ENCODE measurements at regions not wholly inside any gene's neighbourhood (a gene's known extent, or its start where the extent isn't known, plus 50 kb on each side); places are given as distances from the start of the nearest gene placed in this dataset.

DNA sequence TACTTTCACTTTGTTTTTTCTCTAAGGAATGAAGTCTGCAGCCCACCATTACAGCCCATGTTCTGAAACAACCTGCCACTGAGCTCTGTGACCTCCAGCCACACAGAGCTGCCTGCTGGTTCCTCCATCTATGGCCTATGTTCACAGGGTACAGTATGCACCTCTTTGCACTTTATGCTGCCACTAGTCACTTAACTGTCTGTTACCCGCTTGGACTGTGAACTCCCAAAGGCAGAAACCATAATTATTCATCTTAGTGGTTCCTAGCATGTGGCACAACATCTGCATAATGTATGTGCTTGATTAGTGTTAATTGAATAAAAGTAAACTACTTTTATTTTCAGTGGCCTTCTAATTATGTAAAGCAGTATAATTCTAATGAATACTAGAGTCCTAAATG is 95.5 kb upstream of the BET1 start:
- no peak for TF ChIP-seq CTCF (IDR thresholded peaks at IDR 0.05; ENCODE audit: insufficient read depth, low read depth, low read length, missing control alignments)
- no peak for DNase-seq (ENCODE audit: low read depth)
- no peak overlapping the region for H3K4me3 ChIP-seq (ENCODE audit: low read length)

DNA sequence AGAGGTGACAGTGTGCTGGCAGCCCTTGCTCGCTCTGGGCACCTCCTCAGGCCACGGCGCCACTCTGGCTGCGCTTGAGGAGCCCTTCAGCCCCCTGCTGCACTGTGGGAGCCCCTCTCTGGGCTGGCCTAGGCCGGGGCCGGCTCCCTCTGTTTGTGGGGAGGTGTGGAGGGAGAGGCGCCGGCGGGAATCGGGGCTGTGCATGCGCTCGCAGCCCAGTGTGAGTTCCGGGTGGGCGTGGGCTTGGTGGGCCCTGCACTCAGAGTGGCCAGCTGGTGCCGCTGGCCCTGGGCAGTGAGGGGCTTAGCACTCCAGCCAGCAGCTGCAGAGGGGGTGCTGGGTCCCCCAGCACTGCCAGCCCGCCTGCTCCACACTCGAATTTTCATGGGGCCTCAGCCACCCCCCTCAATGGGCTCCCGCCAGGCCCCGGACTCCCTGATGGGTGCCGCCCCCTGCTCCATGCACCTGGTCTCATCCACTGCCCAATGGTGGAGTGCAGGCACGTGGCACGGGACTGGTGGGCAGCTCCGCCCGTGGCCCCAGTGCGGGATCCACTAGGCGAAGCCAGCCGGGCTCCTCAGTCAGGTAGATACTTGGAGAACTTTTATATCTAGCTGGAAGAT is 96.7 kb upstream of the BET1 start:
- no peak overlapping the region for H3K4me3 ChIP-seq (ENCODE audit: low read length)
- TF ChIP-seq CTCF (IDR thresholded peaks at IDR 0.05; ENCODE audit: insufficient read depth, low read depth, low read length, missing control alignments): no peak
- DNase-seq (ENCODE audit: low read depth): no peak

- DNase-seq (ENCODE audit: low read depth): no peak
- H3K4me3 ChIP-seq (ENCODE audit: low read length): no peak overlapping the region
- TF ChIP-seq CTCF (IDR thresholded peaks at IDR 0.05; ENCODE audit: insufficient read depth, low read depth, low read length, missing control alignments): no peak
These were observed 100.1 kb upstream of the BET1 start for GRCh38 chr7:94104301-94104700.

DNA sequence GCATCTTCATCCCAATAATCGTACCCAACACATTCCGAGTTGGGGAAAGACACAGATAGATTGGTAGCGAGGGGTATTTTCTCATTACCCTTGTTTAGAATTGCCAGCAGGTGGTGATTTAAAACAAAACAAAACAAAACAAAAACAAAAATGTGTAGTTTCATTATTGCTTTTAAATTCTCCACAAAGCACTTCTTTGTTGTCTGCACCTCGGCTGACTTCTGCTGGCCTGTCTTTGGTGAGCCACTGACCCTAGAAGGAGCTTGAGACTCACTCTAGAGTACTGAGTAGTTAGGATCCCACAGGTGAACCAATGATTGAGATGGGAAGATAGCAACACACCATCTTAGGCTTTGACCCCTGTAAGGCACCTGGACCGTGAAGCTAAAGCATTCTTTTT is 105.4 kb upstream of the BET1 start:
- H3K4me3 ChIP-seq (ENCODE audit: low read length): no peak overlapping the region
- no peak for DNase-seq (ENCODE audit: low read depth)
- no peak for TF ChIP-seq CTCF (IDR thresholded peaks at IDR 0.05; ENCODE audit: insufficient read depth, low read depth, low read length, missing control alignments)

DNA sequence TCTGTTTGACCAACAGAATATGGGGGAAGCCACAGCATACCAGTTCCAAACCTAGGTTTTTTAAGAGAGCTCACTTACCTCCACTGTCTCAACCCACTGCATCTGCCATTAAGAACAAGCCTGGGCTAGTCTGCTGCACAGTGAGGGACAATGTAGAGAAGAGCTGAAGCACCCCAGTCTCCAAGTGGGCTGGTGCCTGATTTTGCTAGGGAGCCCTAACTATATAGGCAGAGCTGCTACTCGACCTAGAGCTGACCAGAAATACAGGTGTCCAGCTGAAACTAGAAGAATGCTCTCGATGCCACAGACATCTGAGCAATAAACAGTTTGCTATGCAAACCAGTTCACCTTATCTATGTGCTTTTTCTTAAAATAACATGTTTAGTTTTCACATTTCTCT is 106.9 kb upstream of the BET1 start:
- H3K4me3 ChIP-seq (ENCODE audit: low read length): no peak overlapping the region
- no peak for TF ChIP-seq CTCF (IDR thresholded peaks at IDR 0.05; ENCODE audit: insufficient read depth, low read depth, low read length, missing control alignments)
- DNase-seq (ENCODE audit: low read depth): peak; percentile 29

DNA sequence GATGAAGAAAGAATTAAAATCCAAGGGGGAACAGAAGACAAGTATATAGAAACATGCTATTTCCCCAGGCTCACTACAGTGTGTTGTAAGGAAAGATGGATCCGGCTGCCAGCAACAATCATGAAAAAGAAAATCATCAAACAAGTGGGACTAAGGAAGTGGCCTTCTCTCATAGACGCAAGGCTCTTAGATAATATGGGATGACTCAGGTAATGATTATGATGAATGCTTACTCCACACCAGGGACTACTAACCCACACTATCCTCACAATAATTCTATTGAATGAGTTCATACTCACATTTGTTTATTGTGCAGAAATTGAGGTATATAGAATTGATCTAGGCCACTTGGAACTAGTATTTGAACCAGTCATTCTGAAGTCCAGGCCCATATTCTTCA is 111.2 kb upstream of the BET1 start:
- DNase-seq (ENCODE audit: low read depth): peak; percentile 64
- no peak overlapping the region for H3K4me3 ChIP-seq (ENCODE audit: low read length)
- no peak for TF ChIP-seq CTCF (IDR thresholded peaks at IDR 0.05; ENCODE audit: insufficient read depth, low read depth, low read length, missing control alignments)

GRCh38 chr7:94123136-94123535 is 119.0 kb upstream of the BET1 start:
- DNase-seq (ENCODE audit: low read depth): no peak
- no peak overlapping the region for H3K4me3 ChIP-seq (ENCODE audit: low read length)
- TF ChIP-seq CTCF (IDR thresholded peaks at IDR 0.05; ENCODE audit: insufficient read depth, low read depth, low read length, missing control alignments): no peak
